H1 (cell line): ENCODE measurements at regions not wholly inside any gene's neighbourhood (a gene's known extent, or its start where the extent isn't known, plus 50 kb on each side); places are given as distances from the start of the nearest gene placed in this dataset.

Experiments
- JUN ChIP-seq: IDR thresholded peaks from 2 replicates; pipeline ENCODE4 v1.6.1; 2011; ENCODE audit warnings: low read depth, mild to moderate bottlenecking, improper control_type of control experiment, low read length
- PHF8 ChIP-seq: fragments of 200-600 bp; sonication (generic); conservative IDR thresholded peaks from 2 replicates; pipeline ENCODE4 v1.7.1; 2012; ENCODE audit warnings: low read depth, mild to moderate bottlenecking, inconsistent platforms, low read length, moderate library complexity
- SP4 ChIP-seq: IDR thresholded peaks from 2 replicates; pipeline ENCODE4 v1.6.1; 2012; ENCODE audit warnings: low read length, inconsistent platforms
- TEAD4 ChIP-seq: IDR thresholded peaks from 2 replicates; pipeline ENCODE4 v1.6.1; 2012; ENCODE audit warnings: low read depth, low read length, inconsistent platforms, mixed read lengths
- YY1 ChIP-seq: IDR thresholded peaks from 2 replicates; pipeline ENCODE4 v1.6.1; 2011; ENCODE audit warnings: low read depth, mild to moderate bottlenecking, low read length

- TF ChIP-seq SP4, result no peak
- TF ChIP-seq PHF8, result no peak
- no peak for TF ChIP-seq TEAD4
- no peak for TF ChIP-seq YY1
- no peak for TF ChIP-seq JUN
These were observed 147.6 kb upstream of the MPPED2 start (continued) for GRCh38 chr11:30733748-30734147.
